Esophagus squamous epithelium (tissue), 5 donors: ENCODE measurements at regions not wholly inside any gene's neighbourhood (a gene's known extent, or its start where the extent isn't known, plus 50 kb on each side); places are given as distances from the start of the nearest gene placed in this dataset.

Source experiments
- DNase-seq: peaks from one replicate; lab custom pipeline; 2025; lab: John Stamatoyannopoulos, UW
- H3K27ac ChIP-seq, 4 donors: fragments of 200-600 bp; sonication (generic); one replicate each; pipeline ENCODE4 v1.5.1; 2016 to 2019; ENCODE audit warnings: mild to moderate bottlenecking in 1 of 4
- H3K27me3 ChIP-seq, 4 donors: fragments of 200-600 bp; sonication (generic); 1 replicate in 3 of 4; 2 replicates in 1 of 4; pipeline versions ENCODE4 v1.5.1 to v1.6.0; 2017 to 2021; ENCODE audit warnings: antibody characterized with exemption in 1 of 4
- H3K36me3 ChIP-seq, 3 donors: fragments of 200-600 bp; sonication (generic); one replicate each; pipeline ENCODE4 v1.5.1; 2016 to 2019
- H3K4me1 ChIP-seq, 3 donors: fragments of 200-600 bp; sonication (generic); one replicate each; pipeline ENCODE4 v1.5.1; 2017 to 2019
- H3K4me3 ChIP-seq, 4 donors: fragments of 200-600 bp; sonication (generic); 1 replicate in 3 of 4; 2 replicates in 1 of 4; pipeline ENCODE4 v1.5.1; 2016 to 2019; ENCODE audit warnings: mild to moderate bottlenecking in 2 of 4, moderate library complexity in 1 of 4
- H3K9me3 ChIP-seq, 3 donors: fragments of 200-600 bp; sonication (generic); one replicate each; pipeline ENCODE4 v1.5.1; 2016 to 2019
- POLR2A ChIP-seq, 4 donors: fragments of 450-650 bp; IDR thresholded peaks; one replicate each; pipeline ENCODE4 v1.6.1; 2017; ENCODE audit warnings: antibody characterized with exemption in 4 of 4, mild to moderate bottlenecking in 4 of 4, moderate library complexity in 3 of 4
- WGBS, 2 donors: methylation state at CpG; one replicate each; pipeline ENCODE4 v1.1.5; 2018; 5-methylcytosine and 5-hydroxymethylcytosine counted together
- intact Hi-C: fragments of 100-400 bp; cut with DNase I; formaldehyde crosslinking; loops from one replicate; pipeline ENCODE4 v1.15.0; 2022
- TF ChIP-seq, protein P1 (sequence below), 6 experiments: fragments of 450-650 bp in 4 of 6; fragments of 200-600 bp in 2 of 6; sonication (generic) in 2 of 6; IDR thresholded peaks; one replicate each; pipeline ENCODE4 v1.5.1; 2016 to 2019; ENCODE audit warnings: antibody characterized with exemption in 6 of 6, mild to moderate bottlenecking in 4 of 6, moderate library complexity in 4 of 6
- donor health status: DM: yes; HTN: yes; CAD: no.

DNA sequence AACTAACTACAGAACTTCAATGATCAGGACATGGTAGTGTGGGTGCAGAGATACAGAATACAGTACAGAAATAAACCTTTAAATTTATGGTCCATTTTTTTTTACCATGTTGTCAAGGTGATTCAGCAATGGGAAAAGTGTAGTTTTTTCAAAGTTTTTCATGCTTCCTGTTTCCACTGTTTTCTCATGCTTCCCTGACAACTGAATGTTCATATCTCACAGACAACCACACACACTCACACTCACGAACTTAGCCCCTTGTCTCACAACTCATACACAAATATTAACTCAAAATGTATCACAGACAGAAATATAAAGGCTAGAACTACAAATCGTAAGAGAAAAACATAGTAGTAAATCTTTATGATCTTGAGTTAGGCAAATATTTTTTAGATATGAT, 232.6 kb upstream of the CDYL start:
- no peaks in the 10 kb centered on the region for H3K36me3 ChIP-seq
- 44 to 50% methylated on average over 2 of the region's 2 CpGs for WGBS, 2 donors
- intact Hi-C loops, result no loop called here
- no peak overlapping the region for H3K4me3 ChIP-seq
- no peaks in the 10 kb centered on the region for H3K4me1 ChIP-seq
- TF ChIP-seq, protein P1, sequence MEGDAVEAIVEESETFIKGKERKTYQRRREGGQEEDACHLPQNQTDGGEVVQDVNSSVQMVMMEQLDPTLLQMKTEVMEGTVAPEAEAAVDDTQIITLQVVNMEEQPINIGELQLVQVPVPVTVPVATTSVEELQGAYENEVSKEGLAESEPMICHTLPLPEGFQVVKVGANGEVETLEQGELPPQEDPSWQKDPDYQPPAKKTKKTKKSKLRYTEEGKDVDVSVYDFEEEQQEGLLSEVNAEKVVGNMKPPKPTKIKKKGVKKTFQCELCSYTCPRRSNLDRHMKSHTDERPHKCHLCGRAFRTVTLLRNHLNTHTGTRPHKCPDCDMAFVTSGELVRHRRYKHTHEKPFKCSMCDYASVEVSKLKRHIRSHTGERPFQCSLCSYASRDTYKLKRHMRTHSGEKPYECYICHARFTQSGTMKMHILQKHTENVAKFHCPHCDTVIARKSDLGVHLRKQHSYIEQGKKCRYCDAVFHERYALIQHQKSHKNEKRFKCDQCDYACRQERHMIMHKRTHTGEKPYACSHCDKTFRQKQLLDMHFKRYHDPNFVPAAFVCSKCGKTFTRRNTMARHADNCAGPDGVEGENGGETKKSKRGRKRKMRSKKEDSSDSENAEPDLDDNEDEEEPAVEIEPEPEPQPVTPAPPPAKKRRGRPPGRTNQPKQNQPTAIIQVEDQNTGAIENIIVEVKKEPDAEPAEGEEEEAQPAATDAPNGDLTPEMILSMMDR (IDR thresholded peaks at IDR 0.05), result no peak
- no peak for TF ChIP-seq POLR2A (IDR thresholded peaks at IDR 0.05)
- no peak overlapping the region for H3K27ac ChIP-seq
- H3K9me3 ChIP-seq, result no peaks in the 10 kb centered on the region
- H3K27me3 ChIP-seq, result no peaks in the 10 kb centered on the region
- no peak for DNase-seq

DNA sequence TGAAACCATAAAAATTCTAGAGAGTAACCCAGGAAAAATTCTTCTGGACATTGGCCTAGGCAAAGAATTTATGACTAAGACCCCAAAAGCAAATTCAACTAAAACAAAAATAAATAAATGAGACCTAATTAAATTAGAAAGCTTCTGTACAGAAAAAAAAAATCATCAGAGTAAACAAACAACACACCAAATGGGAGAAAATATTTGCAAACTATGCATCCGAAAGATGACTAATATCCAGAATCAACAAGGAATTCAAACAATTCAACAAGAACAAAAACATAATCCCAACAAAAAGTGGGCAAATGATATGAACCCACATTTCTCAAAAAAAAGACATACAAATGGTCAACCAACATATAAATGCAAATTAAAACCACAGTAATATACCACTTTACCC, 242.6 kb upstream of the CDYL start:
- Histone ChIP-seq H3K27me3 (no peaks in the 10 kb centered on the region), H3K36me3 (no peaks in the 10 kb centered on the region), H3K4me1 (no peaks in the 10 kb centered on the region), H3K27ac (no peak overlapping the region), H3K4me3 (no peak overlapping the region), H3K9me3 (no peaks in the 10 kb centered on the region)
- 67 to 79% methylated on average over 1 of the region's 1 CpG for WGBS, 2 donors
- no peak for DNase-seq
- no peak for TF ChIP-seq POLR2A (IDR thresholded peaks at IDR 0.05)
- TF ChIP-seq, protein P1 (IDR thresholded peaks at IDR 0.05), result no peak
- intact Hi-C loops, result no loop called here

DNA sequence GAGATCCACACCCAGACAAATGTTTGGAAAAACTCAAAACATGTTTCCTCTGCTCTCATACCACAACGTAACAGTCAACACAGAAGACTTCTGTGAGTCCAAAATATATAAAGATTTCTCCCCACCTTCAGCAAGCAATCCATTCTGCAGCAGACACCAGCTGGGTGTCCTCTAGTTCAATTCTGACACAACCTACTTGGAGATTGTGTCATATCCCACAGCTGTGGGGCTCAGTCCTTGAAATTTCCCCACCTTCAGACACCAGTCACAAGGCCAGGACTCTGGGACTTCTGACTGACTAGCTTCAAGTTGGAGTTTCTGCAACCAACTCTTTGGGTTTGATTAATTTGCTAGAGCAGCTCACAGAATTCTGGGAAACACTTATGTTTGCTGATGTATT, 244.8 kb upstream of the CDYL start:
- no peaks in the 10 kb centered on the region for H3K4me1 ChIP-seq
- H3K27ac ChIP-seq, result no peak overlapping the region
- intact Hi-C loops, result no loop called here
- TF ChIP-seq, protein P1 (IDR thresholded peaks at IDR 0.05), result no peak
- no peak for TF ChIP-seq POLR2A (IDR thresholded peaks at IDR 0.05)
- H3K27me3 ChIP-seq, result no peaks in the 10 kb centered on the region
- no peaks in the 10 kb centered on the region for H3K36me3 ChIP-seq
- H3K4me3 ChIP-seq, result no peak overlapping the region
- 57 to 62% methylated on average over 1 of the region's 1 CpG for WGBS, 2 donors
- no peak for DNase-seq
- no peaks in the 10 kb centered on the region for H3K9me3 ChIP-seq

DNA sequence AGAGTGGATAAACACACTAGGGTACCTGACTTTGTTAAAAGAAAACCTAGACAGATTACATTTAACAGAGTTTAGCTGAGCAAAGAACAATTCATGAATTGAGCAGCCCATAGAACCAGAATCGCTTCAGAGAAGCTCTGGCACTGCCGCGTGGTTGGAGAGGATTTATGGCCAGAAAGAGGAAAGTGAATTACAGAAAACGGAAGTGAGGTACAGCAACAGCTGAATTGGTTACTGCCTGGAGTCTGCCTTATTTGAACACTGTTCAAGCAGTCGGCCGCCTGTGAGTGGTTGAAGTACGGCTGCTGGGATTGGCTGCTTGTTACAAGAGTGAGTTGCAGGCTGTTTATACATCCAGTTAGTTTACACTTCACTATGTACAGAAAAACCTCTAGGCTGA, 253.8 kb upstream of the CDYL start:
- H3K27me3 ChIP-seq, result peaks cover 0 to 6% (median 0%) of the 10 kb centered on the region in 4 donors
- H3K27ac ChIP-seq, result no peak overlapping the region
- 75 to 85% methylated on average over 7 of the region's 7 CpGs for WGBS, 2 donors
- H3K4me1 ChIP-seq, result no peaks in the 10 kb centered on the region
- no peak for TF ChIP-seq POLR2A (IDR thresholded peaks at IDR 0.05)
- TF ChIP-seq, protein P1 (IDR thresholded peaks at IDR 0.05), result no peak
- intact Hi-C loops, result no loop called here
- no peaks in the 10 kb centered on the region for H3K36me3 ChIP-seq
- no peak overlapping the region for H3K4me3 ChIP-seq
- no peak for DNase-seq
- H3K9me3 ChIP-seq, result no peaks in the 10 kb centered on the region

DNA sequence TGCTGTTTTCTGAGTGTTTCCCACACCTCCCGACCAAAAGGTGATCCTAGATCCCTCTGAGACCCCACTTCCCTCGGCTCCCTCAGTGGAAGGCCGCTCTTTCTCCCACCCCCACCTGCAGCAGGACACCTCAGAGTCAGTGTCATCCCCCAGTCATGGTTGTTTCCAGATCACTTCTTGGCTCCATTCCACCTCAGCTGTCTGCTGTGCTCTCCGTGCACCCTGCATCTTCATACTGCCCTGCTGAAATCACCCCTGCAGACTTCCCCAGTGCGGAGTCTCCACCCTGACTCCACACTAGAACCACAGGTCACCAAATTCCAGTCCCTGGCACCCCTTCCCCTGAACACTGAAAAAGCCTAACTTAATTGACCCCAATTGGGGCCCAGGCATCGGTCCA, 255.1 kb upstream of the CDYL start:
- H3K27ac ChIP-seq, result no peak overlapping the region
- no peaks in the 10 kb centered on the region for H3K36me3 ChIP-seq
- H3K9me3 ChIP-seq, result no peaks in the 10 kb centered on the region
- H3K27me3 ChIP-seq, result peaks cover 0 to 6% (median 0%) of the 10 kb centered on the region in 4 donors
- no peak for TF ChIP-seq POLR2A (IDR thresholded peaks at IDR 0.05)
- TF ChIP-seq, protein P1 (IDR thresholded peaks at IDR 0.05), result no peak
- 68 to 76% methylated on average over 6 of the region's 6 CpGs for WGBS, 2 donors
- no peak for DNase-seq
- H3K4me1 ChIP-seq, result no peaks in the 10 kb centered on the region
- intact Hi-C loops, result no loop called here
- no peak overlapping the region for H3K4me3 ChIP-seq
